ENCODE measurements at regions not wholly inside any gene's neighbourhood (a gene's known extent, or its start where the extent isn't known, plus 50 kb on each side); places are given as distances from the start of the nearest gene placed in this dataset.
"Not testable (repeated sequence)": the region's sequence is repeated elsewhere in the genome, so short reads cannot be mapped to it uniquely, and the experiment has no call there.

- DNase-seq (ENCODE audit: low read depth), result no peak
Measured at GRCh38 chr6:139520321-139520768, 145.9 kb upstream of the CITED2 start.

GRCh38 chr6:139519571-139520031 is 145.2 kb upstream of the CITED2 start:
- DNase-seq (ENCODE audit: low read depth), result peak; percentile 25

- no peak for DNase-seq (ENCODE audit: low read depth)
Measured at GRCh38 chr6:139519097-139519496, 144.6 kb upstream of the CITED2 start.

- no peak for DNase-seq (ENCODE audit: low read depth)
Measured at GRCh38 chr6:139518556-139519091, 144.2 kb upstream of the CITED2 start.

GRCh38 chr6:139517998-139518555 is 143.6 kb upstream of the CITED2 start:
- DNase-seq (ENCODE audit: low read depth), result not testable (repeated sequence)

GRCh38 chr6:139515511-139515910 is 141.1 kb upstream of the CITED2 start:
- DNase-seq (ENCODE audit: low read depth), result no peak

GRCh38 chr6:139514819-139515218 is 140.4 kb upstream of the CITED2 start:
- no peak for DNase-seq (ENCODE audit: low read depth)

- no peak for DNase-seq (ENCODE audit: low read depth)
Measured at GRCh38 chr6:139510040-139510790, 135.8 kb upstream of the CITED2 start.

GRCh38 chr6:139509167-139509566 is 134.7 kb upstream of the CITED2 start:
- no peak for DNase-seq (ENCODE audit: low read depth)

- no peak for DNase-seq (ENCODE audit: low read depth)
Measured at GRCh38 chr6:139508576-139508975, 134.1 kb upstream of the CITED2 start.

- no peak for DNase-seq (ENCODE audit: low read depth)
Measured at GRCh38 chr6:139508023-139508422, 133.6 kb upstream of the CITED2 start.

- DNase-seq (ENCODE audit: low read depth), result no peak
Measured at GRCh38 chr6:139500977-139501376, 126.5 kb upstream of the CITED2 start.

GRCh38 chr6:139498715-139499114 is 124.3 kb upstream of the CITED2 start:
- DNase-seq (ENCODE audit: low read depth), result no peak

GRCh38 chr6:139497345-139497961 is 123.0 kb upstream of the CITED2 start:
- DNase-seq (ENCODE audit: low read depth), result no peak

- no peak for DNase-seq (ENCODE audit: low read depth)
Measured at GRCh38 chr6:139496654-139497344, 122.4 kb upstream of the CITED2 start.

- no peak for DNase-seq (ENCODE audit: low read depth)
Measured at GRCh38 chr6:139494376-139494990, 120.0 kb upstream of the CITED2 start.

GRCh38 chr6:139490482-139490881 is 116.0 kb upstream of the CITED2 start:
- peak; percentile 22 for DNase-seq (ENCODE audit: low read depth)

GRCh38 chr6:139486476-139486799 is 112.0 kb upstream of the CITED2 start:
- no peak for DNase-seq (ENCODE audit: low read depth)

- no peak for DNase-seq (ENCODE audit: low read depth)
Measured at GRCh38 chr6:139485742-139486475, 111.5 kb upstream of the CITED2 start.

GRCh38 chr6:139485185-139485584 is 110.7 kb upstream of the CITED2 start:
- DNase-seq (ENCODE audit: low read depth), result no peak

- no peak for DNase-seq (ENCODE audit: low read depth)
Measured at GRCh38 chr6:139483079-139483478, 108.6 kb upstream of the CITED2 start.

All from RPMI7951 (cell line).